ENCODE measurements at regions not wholly inside any gene's neighbourhood (a gene's known extent, or its start where the extent isn't known, plus 50 kb on each side); places are given as distances from the start of the nearest gene placed in this dataset.
"Not testable (repeated sequence)": the region's sequence is repeated elsewhere in the genome, so short reads cannot be mapped to it uniquely, and the experiment has no call there.

- no peak for DNase-seq
Measured at GRCh38 chr6:4447639-4448330, 312.4 kb upstream of the ECI2 start.

GRCh38 chr6:4446982-4447381 is 311.6 kb upstream of the ECI2 start:
- no peak for DNase-seq

GRCh38 chr6:4441981-4442434 is 306.6 kb upstream of the ECI2 start:
- DNase-seq = no peak

- DNase-seq = no peak
Measured at GRCh38 chr6:4439159-4439558, 303.8 kb upstream of the ECI2 start.

- no peak for DNase-seq
Measured at GRCh38 chr6:4437342-4437741, 302.0 kb upstream of the ECI2 start.

GRCh38 chr6:4435981-4436445 is 300.6 kb upstream of the ECI2 start:
- DNase-seq = no peak

GRCh38 chr6:4434655-4435054 is 299.3 kb upstream of the ECI2 start:
- no peak for DNase-seq

- no peak for DNase-seq
Measured at GRCh38 chr6:4433199-4433598, 297.8 kb upstream of the ECI2 start.

GRCh38 chr6:4426968-4427367 is 291.6 kb upstream of the ECI2 start:
- no peak for DNase-seq

GRCh38 chr6:4421837-4422236 is 286.5 kb upstream of the ECI2 start:
- no peak for DNase-seq

GRCh38 chr6:4420160-4420865 is 284.9 kb upstream of the ECI2 start:
- no peak for DNase-seq

GRCh38 chr6:4415549-4415948 is 280.2 kb upstream of the ECI2 start:
- DNase-seq = no peak

GRCh38 chr6:4414078-4414477 is 278.7 kb upstream of the ECI2 start:
- DNase-seq = not testable (repeated sequence)

GRCh38 chr6:4413073-4413472 is 277.7 kb upstream of the ECI2 start:
- no peak for DNase-seq

GRCh38 chr6:4412488-4412887 is 277.1 kb upstream of the ECI2 start:
- DNase-seq = no peak

GRCh38 chr6:4412077-4412476 is 276.7 kb upstream of the ECI2 start:
- no peak for DNase-seq

- DNase-seq = not testable (repeated sequence)
Measured at GRCh38 chr6:4407710-4408109, 272.3 kb upstream of the ECI2 start.

- no peak for DNase-seq
Measured at GRCh38 chr6:4405621-4406212, 270.3 kb upstream of the ECI2 start.

- no peak for DNase-seq
Measured at GRCh38 chr6:4404415-4404814, 269.0 kb upstream of the ECI2 start.

- DNase-seq = no peak
Measured at GRCh38 chr6:4403828-4404227, 268.5 kb upstream of the ECI2 start.

- DNase-seq = no peak
Measured at GRCh38 chr6:4403023-4403752, 267.8 kb upstream of the ECI2 start.

GRCh38 chr6:4402477-4402976 is 267.2 kb upstream of the ECI2 start:
- no peak for DNase-seq

Measured in GF-D8 (cell line).